ENCODE measurements at regions not wholly inside any gene's neighbourhood (a gene's known extent, or its start where the extent isn't known, plus 50 kb on each side); places are given as distances from the start of the nearest gene placed in this dataset.

- H3K79me2 ChIP-seq (ENCODE audit: insufficient read depth, low read length) = no peaks in the 10 kb centered on the region
- H3K4me3 Mint-ChIP-seq = no peak overlapping the region
- no peak for TF ChIP-seq CTCF (IDR thresholded peaks at IDR 0.05)
- H3K27me3 Mint-ChIP-seq (ENCODE audit: low read depth in 3 of 3) = no peaks in the 10 kb centered on the region
- H3K36me3 ChIP-seq (replicated peaks in 1 of 2; ENCODE audit: control insufficient read depth in 1 of 2, insufficient read depth in 2 of 2, low read length in 2 of 2) = no peaks in the 10 kb centered on the region
- no peak overlapping the region for H3K27ac Mint-ChIP-seq
- H3K27ac ChIP-seq (ENCODE audit: low read depth in 1 of 2, low read length in 2 of 2) = no peak overlapping the region
- peaks cover 0 to 13% of the 10 kb centered on the region in 2 donors for H3K9me3 ChIP-seq (replicated peaks in 1 of 2; ENCODE audit: control insufficient read depth in 1 of 2, insufficient read depth in 1 of 2, low read length in 2 of 2)
- H4K20me1 ChIP-seq (ENCODE audit: insufficient read depth, low read length) = no peaks in the 10 kb centered on the region
- peaks cover 0 to 10% (median 4%) of the 10 kb centered on the region in 7 donors for H3K9me3 Mint-ChIP-seq
- H3K27me3 ChIP-seq (ENCODE audit: control insufficient read depth in 2 of 2, insufficient read depth in 2 of 2, low read length in 2 of 2) = no peaks in the 10 kb centered on the region
- H3K36me3 Mint-ChIP-seq = no peaks in the 10 kb centered on the region
- H3K9ac ChIP-seq (ENCODE audit: insufficient read depth, low read length, poor library complexity, severe bottlenecking) = no peak overlapping the region
- H3K4me3 ChIP-seq (replicated peaks in 1 of 3; ENCODE audit: low read depth in 2 of 3, low read length in 3 of 3) = no peak overlapping the region
- no CpG with 5 or more reads among the region's 2 CpGs for WGBS (ENCODE audit: insufficient coverage)
- intact Hi-C loops (cut with micrococcal nuclease) = no loop called here
- H3K4me1 Mint-ChIP-seq = no peaks in the 10 kb centered on the region
- no peak overlapping the region for H2AFZ ChIP-seq (ENCODE audit: insufficient read depth, low read depth, low read length, poor library complexity, severe bottlenecking)
- DNase-seq = no peak
- no peak overlapping the region for H3K4me2 ChIP-seq (replicated peaks; ENCODE audit: extremely low read depth, low read length, poor library complexity, severe bottlenecking)
- no peaks in the 10 kb centered on the region for H3K4me1 ChIP-seq (ENCODE audit: control insufficient read depth in 1 of 2, insufficient read depth in 2 of 2, low read length in 2 of 2)
Measured at GRCh38 chr4:136931781-136932180, 600.5 kb downstream of the PCDH18 start.

GRCh38 chr4:136928957-136929411, 603.3 kb downstream of the PCDH18 start:
- Mint-ChIP-seq H3K36me3 (no peaks in the 10 kb centered on the region), H3K9me3 (peaks cover 0 to 11% (median 4%) of the 10 kb centered on the region in 7 donors), H3K4me1 (no peaks in the 10 kb centered on the region), H3K27ac (no peak overlapping the region), H3K27me3 (ENCODE audit: low read depth in 3 of 3) (no peaks in the 10 kb centered on the region), H3K4me3 (no peak overlapping the region)
- H3K9ac ChIP-seq (ENCODE audit: insufficient read depth, low read length, poor library complexity, severe bottlenecking) = no peak overlapping the region
- H3K27me3 ChIP-seq (ENCODE audit: control insufficient read depth in 2 of 2, insufficient read depth in 2 of 2, low read length in 2 of 2) = no peaks in the 10 kb centered on the region
- no peaks in the 10 kb centered on the region for H3K4me1 ChIP-seq (ENCODE audit: control insufficient read depth in 1 of 2, insufficient read depth in 2 of 2, low read length in 2 of 2)
- no peak for DNase-seq
- H3K27ac ChIP-seq (ENCODE audit: low read depth in 1 of 2, low read length in 2 of 2) = no peak overlapping the region
- no peaks in the 10 kb centered on the region for H3K36me3 ChIP-seq (replicated peaks in 1 of 2; ENCODE audit: control insufficient read depth in 1 of 2, insufficient read depth in 2 of 2, low read length in 2 of 2)
- no peak overlapping the region for H3K4me3 ChIP-seq (replicated peaks in 1 of 3; ENCODE audit: low read depth in 2 of 3, low read length in 3 of 3)
- peaks cover 0 to 13% of the 10 kb centered on the region in 2 donors for H3K9me3 ChIP-seq (replicated peaks in 1 of 2; ENCODE audit: control insufficient read depth in 1 of 2, insufficient read depth in 1 of 2, low read length in 2 of 2)
- H3K79me2 ChIP-seq (ENCODE audit: insufficient read depth, low read length) = no peaks in the 10 kb centered on the region
- H2AFZ ChIP-seq (ENCODE audit: insufficient read depth, low read depth, low read length, poor library complexity, severe bottlenecking) = no peak overlapping the region
- 95% methylated on average over 11 of the region's 16 CpGs for WGBS (ENCODE audit: insufficient coverage)
- intact Hi-C loops (cut with micrococcal nuclease) = no loop called here
- no peak overlapping the region for H3K4me2 ChIP-seq (replicated peaks; ENCODE audit: extremely low read depth, low read length, poor library complexity, severe bottlenecking)
- H4K20me1 ChIP-seq (ENCODE audit: insufficient read depth, low read length) = no peaks in the 10 kb centered on the region
- no peak for TF ChIP-seq CTCF (IDR thresholded peaks at IDR 0.05)
